Activated T-cell treated with anti-CD3 and anti-CD28 coated beads, Interleukin-2, amount 50 U/mL, for 48 hours (primary cell): ENCODE measurements at regions not wholly inside any gene's neighbourhood (a gene's known extent, or its start where the extent isn't known, plus 50 kb on each side); places are given as distances from the start of the nearest gene placed in this dataset.

Experiments
- DNase-seq, 2 experiments: peaks; one replicate each; pipeline ENCODE4 v3.0.0-alpha.2; 2020

GRCh38 chr15:38648121-38648843 is 83.7 kb upstream of the RASGRP1 start:
- DNase-seq, result no peak

DNA sequence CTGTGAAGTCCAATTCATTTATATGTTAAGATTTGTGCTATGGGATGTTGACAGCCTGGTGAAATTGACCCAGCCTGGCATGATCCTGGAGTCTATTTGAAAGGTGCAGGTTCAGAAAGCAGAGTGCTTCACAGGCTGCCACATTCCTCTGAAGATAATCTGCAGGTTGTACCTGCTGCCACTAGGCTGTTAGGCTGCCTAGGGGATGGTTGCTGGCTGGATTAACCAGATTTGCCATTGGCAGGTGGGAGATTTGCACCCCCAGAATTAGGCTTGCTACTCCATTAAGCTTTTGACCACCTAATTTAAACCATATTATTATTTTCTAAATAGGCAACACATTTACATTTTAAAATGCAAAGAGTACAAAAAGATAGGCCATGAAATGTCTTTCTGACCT is 85.8 kb upstream of the RASGRP1 start:
- DNase-seq, result no peak

DNA sequence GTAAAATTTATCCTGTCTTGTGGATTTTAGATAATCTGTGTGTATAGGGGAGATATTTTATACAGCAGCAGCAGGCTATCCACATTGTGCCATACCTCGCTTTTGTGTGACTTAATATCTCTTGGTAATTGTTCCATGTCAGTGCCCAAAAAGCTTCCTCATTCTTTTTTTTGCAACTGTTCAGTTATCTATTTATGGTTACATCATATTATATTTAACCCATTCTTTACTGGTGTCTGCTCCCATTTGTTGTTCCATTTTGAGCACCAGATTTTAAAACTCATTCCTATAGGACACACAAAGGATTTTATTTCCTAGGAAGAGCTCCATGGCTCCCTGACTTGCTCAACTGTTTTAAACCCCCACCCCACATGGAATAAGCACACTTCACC is 86.3 kb upstream of the RASGRP1 start:
- DNase-seq, result no peak

DNA sequence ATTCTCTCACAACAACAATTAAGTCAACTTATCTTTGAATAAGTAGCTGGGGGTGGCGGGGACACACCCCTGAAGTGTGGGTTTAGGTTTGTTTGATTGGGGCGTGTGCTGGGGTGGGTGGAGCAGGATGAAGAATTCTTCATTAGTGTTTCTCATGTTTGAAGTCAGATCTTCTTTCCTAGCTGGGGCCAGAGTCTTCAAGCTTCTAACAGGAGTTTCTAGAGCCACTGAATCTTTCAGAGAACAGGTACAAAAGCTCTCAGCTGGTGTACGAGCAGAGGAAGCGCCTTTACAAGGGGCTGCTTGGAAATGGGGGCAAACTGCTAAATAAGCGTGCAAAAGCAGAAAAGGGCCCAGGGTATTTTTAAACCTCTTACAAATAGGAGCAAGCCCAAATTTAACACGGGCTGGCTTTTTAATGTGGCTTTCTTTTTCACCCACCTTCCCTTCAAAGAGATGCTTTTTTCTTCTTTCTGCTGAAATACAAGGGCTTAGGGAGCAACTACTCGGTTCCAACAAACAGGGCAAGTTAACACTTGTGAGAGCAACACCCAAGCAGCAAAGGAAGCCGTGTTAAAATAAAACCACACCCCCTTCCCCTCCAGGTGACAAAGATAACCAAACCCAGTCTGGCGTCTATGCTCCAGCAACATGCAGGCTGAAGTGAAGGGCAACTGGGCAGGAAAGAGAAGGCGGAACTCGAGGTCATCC is 86.9 kb upstream of the RASGRP1 start:
- DNase-seq, result peak; percentile 49 to 53

GRCh38 chr15:38652183-38652794 is 87.7 kb upstream of the RASGRP1 start:
- no peak for DNase-seq

DNA sequence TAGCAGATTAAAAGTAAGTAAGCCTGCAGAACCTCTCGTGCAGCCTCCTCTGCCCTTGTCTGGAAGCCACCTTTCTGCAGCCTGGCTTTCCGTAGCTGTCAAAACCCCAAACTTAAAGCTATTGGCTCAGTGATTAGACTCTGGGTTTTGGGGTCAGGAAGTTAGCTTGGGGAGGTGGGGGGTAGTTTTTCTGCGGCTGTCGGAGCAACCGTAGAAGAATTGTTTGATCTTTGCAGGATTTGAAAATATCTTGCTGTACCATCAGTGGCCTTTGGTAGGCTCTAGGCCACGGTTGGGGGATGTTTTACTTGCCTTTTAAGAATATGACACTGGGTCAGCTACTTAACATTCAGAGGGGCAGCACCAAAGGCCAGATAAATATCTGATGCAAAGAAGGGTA is 88.4 kb upstream of the RASGRP1 start:
- DNase-seq, result peak; percentile 68

- no peak for DNase-seq
Measured at GRCh38 chr15:38658431-38658830, 93.8 kb upstream of the RASGRP1 start.

- peak in 1 of 2 experiments; percentile 52 for DNase-seq
Measured at GRCh38 chr15:38660738-38661137, 96.1 kb upstream of the RASGRP1 start.

- DNase-seq, result no peak
Measured at GRCh38 chr15:38662033-38662802, 97.6 kb upstream of the RASGRP1 start.

- DNase-seq, result no peak
Measured at GRCh38 chr15:38662805-38663204, 98.2 kb upstream of the RASGRP1 start.

- no peak for DNase-seq
Measured at GRCh38 chr15:38665586-38666305, 101.1 kb upstream of the RASGRP1 start.

GRCh38 chr15:38666865-38667510 is 102.4 kb upstream of the RASGRP1 start:
- DNase-seq, result no peak

DNA sequence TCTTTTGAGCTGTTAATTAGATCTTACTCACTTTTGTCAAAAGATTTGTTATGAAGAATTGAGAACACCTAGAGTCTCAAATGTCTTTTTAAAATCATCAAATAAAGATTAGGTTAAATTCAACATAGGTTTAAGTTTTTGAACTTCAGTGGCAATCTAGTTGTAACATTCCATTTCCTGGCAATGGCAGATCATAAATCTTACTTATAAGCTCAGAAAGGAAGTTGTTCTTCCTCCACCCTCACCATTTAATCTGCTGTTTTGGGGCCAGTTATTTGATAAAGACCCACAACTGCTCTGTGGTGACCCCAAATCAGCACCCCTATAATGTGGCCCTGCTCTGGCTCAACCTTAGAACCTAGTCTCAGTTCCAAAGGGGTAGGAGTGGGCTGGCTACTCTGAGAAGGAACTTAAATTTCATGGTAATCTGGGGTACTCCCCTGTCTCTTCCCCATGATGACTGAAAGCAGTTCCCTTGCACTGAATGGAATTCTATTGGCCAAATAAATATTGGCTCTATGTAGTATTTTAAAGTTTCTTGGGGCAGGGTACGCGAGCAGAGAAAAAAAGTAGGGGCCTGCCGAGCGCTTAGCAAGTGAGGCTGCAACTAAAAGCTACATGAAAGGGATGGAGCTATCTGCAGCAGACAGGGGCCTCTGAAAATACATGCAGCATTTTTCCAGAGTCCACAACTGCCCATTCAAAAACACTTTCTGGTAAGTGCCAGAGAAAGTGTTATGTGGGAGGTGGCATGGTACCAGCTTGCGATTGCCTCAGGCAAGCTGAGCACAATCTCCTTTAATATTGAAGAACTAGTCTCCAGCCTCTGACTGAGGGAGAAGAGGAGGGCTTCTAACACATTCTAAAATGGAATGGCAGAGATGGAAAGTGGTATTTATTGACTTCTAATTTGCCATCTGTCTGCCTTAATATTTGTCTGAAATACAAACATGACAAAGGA is 103.6 kb upstream of the RASGRP1 start:
- no peak for DNase-seq

DNA sequence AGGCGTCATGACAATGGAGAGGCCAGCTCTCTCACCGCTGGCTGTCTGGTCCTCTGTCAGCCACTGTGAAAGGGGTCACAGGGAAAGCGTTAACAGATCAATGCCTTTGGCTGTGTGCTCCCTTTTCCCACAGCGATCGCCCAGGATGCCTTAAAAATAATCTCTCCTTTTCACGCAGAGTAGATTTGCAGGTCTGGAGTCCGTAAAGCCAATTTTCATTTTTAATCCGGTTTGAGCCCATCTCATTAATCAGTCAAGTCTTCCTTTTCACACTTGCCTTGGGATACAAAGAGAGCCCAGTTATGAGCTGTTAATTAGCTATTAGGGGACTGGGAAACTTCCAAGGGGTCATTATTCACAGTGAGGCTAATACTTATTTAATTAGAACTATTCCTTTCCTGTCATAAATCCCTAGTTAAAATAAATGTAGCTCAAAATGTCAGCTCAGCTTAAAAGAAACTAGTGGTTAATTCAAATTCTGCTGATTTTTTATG is 104.3 kb upstream of the RASGRP1 start:
- DNase-seq, result no peak

- DNase-seq, result peak in 1 of 2 experiments; percentile 69
Measured at GRCh38 chr15:38670128-38671005, 105.8 kb upstream of the RASGRP1 start.

DNA sequence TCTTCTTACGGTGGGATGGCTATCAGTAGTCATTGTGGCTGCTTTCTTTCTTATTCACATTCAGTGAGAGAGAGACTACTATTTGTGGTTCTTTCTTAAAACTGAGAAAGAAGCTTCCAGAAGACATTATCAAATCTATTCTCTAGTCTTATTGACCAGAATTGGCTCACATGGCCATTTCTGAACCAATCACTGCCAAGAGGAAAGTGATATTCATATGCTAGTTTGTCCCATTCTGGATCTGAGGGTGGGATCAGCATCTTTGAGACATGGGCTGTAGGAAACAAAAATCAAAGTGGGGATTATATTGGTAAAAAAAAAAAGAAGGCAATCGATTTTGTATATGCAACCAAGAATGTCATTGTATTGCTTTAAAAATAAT is 106.4 kb upstream of the RASGRP1 start:
- no peak for DNase-seq

GRCh38 chr15:38671675-38672254 is 107.2 kb upstream of the RASGRP1 start:
- peak; percentile 65 to 69 for DNase-seq

DNA sequence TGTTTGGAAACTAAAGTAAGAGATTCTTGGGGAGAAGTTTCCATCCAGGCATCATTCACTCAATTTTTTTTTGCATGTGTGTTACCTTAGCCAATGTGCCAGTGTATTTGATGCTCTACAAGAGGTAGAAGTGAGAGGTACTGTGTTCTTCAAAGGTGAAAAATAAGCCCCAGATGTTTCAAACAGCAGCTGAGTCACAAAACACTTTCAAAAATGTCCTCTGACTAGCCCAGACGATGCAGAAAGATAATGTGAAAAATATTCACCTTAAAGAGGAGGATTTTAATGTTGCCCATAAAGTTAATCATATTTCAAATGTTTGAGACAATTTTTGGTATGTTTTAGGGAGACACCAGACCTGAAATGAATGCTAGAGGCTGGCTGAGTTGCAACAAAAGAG is 107.7 kb upstream of the RASGRP1 start:
- no peak for DNase-seq
